Lung (tissue), 11 donors: ENCODE measurements at regions not wholly inside any gene's neighbourhood (a gene's known extent, or its start where the extent isn't known, plus 50 kb on each side); places are given as distances from the start of the nearest gene placed in this dataset.

ENCODE experiments used
- ATAC-seq: fragments of 200-7000 bp; cut with Tn5 transposase; one replicate; pipeline ENCODE4 v1.9.1; 2020; ENCODE audit warnings: moderate number of reproducible peaks; ENCODE audit not compliant: insufficient read depth, low FRiP score
- DNase-seq, 3 donors: peaks; one replicate each; pipeline ENCODE4 v3.0.0-alpha.2; 2013 to 2017
- H3K27ac ChIP-seq, 2 donors: one replicate each; pipeline ENCODE4 v1.5.1; 2013; ENCODE audit warnings: mild to moderate bottlenecking in 2 of 2, moderate library complexity in 2 of 2, control low read depth in 1 of 2, inconsistent platforms in 1 of 2, low read depth in 1 of 2, low read length in 1 of 2
- H3K27me3 ChIP-seq, 3 donors: one replicate each; pipeline ENCODE4 v1.5.1; 2013; ENCODE audit warnings: low read length in 2 of 3; ENCODE audit not compliant: control insufficient read depth in 3 of 3, insufficient read depth in 3 of 3
- H3K36me3 ChIP-seq, 4 donors: one replicate each; pipeline ENCODE4 v1.5.1; 2013; ENCODE audit warnings: low read length in 4 of 4, mild to moderate bottlenecking in 1 of 4, moderate library complexity in 1 of 4; ENCODE audit not compliant: control insufficient read depth in 4 of 4, insufficient read depth in 4 of 4
- H3K4me1 ChIP-seq, 5 donors: one replicate each; pipeline ENCODE4 v1.5.1; 2013; ENCODE audit warnings: low read length in 5 of 5, mild to moderate bottlenecking in 2 of 5, moderate library complexity in 1 of 5; ENCODE audit not compliant: control insufficient read depth in 5 of 5, insufficient read depth in 5 of 5
- H3K4me3 ChIP-seq: one replicate; pipeline ENCODE4 v1.5.1; 2013; ENCODE audit warnings: mild to moderate bottlenecking, control low read depth, moderate library complexity
- H3K9ac ChIP-seq, 2 donors: one replicate each; pipeline ENCODE4 v1.5.1; 2013; ENCODE audit warnings: low read length in 2 of 2, control low read depth in 1 of 2; ENCODE audit not compliant: insufficient read depth in 1 of 2
- H3K9me3 ChIP-seq, 4 donors: one replicate each; pipeline ENCODE4 v1.5.1; 2013; ENCODE audit warnings: low read length in 3 of 4, mild to moderate bottlenecking in 1 of 4, moderate library complexity in 1 of 4; ENCODE audit not compliant: control insufficient read depth in 4 of 4, insufficient read depth in 3 of 4
- CTCF ChIP-seq: IDR thresholded peaks from 2 replicates; pipeline ENCODE4 v1.5.1; 2012; ENCODE audit warnings: mild to moderate bottlenecking; ENCODE audit errors: control extremely low read depth, extremely low read depth
- WGBS, 2 donors: extraction: QIAGEN DNeasy Blood & Tissue Kit; methylation state at CpG; one replicate each; pipeline ENCODE4 v1.1.7; 2013; 5-methylcytosine and 5-hydroxymethylcytosine counted together
- donor health status: control.
- donor health status: control.
- donor health status: Bipolar disorder and iron deficiency.
- donor health status: healthy.
- donor health status: DM: yes; HTN: yes; CAD: no.

GRCh38 chr7:56605146-56605545, 488.9 kb upstream of the NUPR2 start:
- no peak overlapping the region for H3K27ac ChIP-seq
- no peak for TF ChIP-seq CTCF
- WGBS, 2 donors, result 60 to 67% methylated on average over 19 of the region's 19 CpGs
- H3K4me1 ChIP-seq, result no peaks in the 10 kb centered on the region
- H3K4me3 ChIP-seq, result no peak overlapping the region
- DNase-seq (no peak), ATAC-seq (no peak)
- no peaks in the 10 kb centered on the region for H3K27me3 ChIP-seq
- H3K36me3 ChIP-seq, result no peaks in the 10 kb centered on the region
- H3K9me3 ChIP-seq, result peaks cover 0 to 22% (median 5%) of the 10 kb centered on the region in 4 donors
- H3K9ac ChIP-seq, result no peak overlapping the region

- 37 to 43% methylated on average over 2 of the region's 2 CpGs for WGBS, 2 donors
- no peak for ATAC-seq
- H3K9me3 ChIP-seq, result peaks cover 0 to 6% (median 3%) of the 10 kb centered on the region in 4 donors
- H3K27ac ChIP-seq, result no peak overlapping the region
- H3K4me1 ChIP-seq, result no peaks in the 10 kb centered on the region
- H3K27me3 ChIP-seq, result no peaks in the 10 kb centered on the region
- no peak for TF ChIP-seq CTCF
- H3K36me3 ChIP-seq, result no peaks in the 10 kb centered on the region
- no peak overlapping the region for H3K4me3 ChIP-seq
- H3K9ac ChIP-seq, result no peak overlapping the region
- DNase-seq, result no peak
Measured at GRCh38 chr7:56578612-56579011, 462.4 kb upstream of the NUPR2 start.

GRCh38 chr7:56570968-56571367, 454.8 kb upstream of the NUPR2 start:
- WGBS, 2 donors, result 77 to 86% methylated on average over 1 of the region's 1 CpG
- no peaks in the 10 kb centered on the region for H3K27me3 ChIP-seq
- TF ChIP-seq CTCF, result no peak
- H3K9ac ChIP-seq, result no peak overlapping the region
- ATAC-seq (no peak), DNase-seq (no peak)
- peaks cover 0 to 10% (median 5%) of the 10 kb centered on the region in 4 donors for H3K9me3 ChIP-seq
- no peak overlapping the region for H3K4me3 ChIP-seq
- H3K36me3 ChIP-seq, result no peaks in the 10 kb centered on the region
- no peaks in the 10 kb centered on the region for H3K4me1 ChIP-seq
- no peak overlapping the region for H3K27ac ChIP-seq
